Keratinocyte (primary cell): ENCODE measurements at regions not wholly inside any gene's neighbourhood (a gene's known extent, or its start where the extent isn't known, plus 50 kb on each side); places are given as distances from the start of the nearest gene placed in this dataset.

Experiments
- DNase-seq: peaks from one replicate; pipeline ENCODE4 v3.0.0-alpha.2; 2011; ENCODE audit warnings: low read depth, missing footprints, low spot score
- FAIRE-seq: peaks from 2 replicates; lab custom pipeline; 2011; peaks lifted over from hg19 to GRCh38; lab: Jason Lieb, UNC
- H2AFZ ChIP-seq: 2 replicates; pipeline ENCODE4 v1.6.0; 2012; ENCODE audit warnings: low read length, control low read depth, inconsistent platforms; ENCODE audit not compliant: control insufficient read depth
- H3K27ac ChIP-seq: 2 replicates; pipeline ENCODE4 v1.5.1; 2011; ENCODE audit warnings: low read length; ENCODE audit not compliant: control insufficient read depth, insufficient read depth
- H3K27me3 ChIP-seq: 3 replicates; pipeline ENCODE4 v1.6.0; 2011; ENCODE audit warnings: low read length; ENCODE audit not compliant: control insufficient read depth, insufficient read depth; ENCODE audit errors: extremely low read depth
- H3K36me3 ChIP-seq, 2 experiments: 2 replicates in 1 of 2; 3 replicates in 1 of 2; pipeline ENCODE4 v1.5.1; 2011; ENCODE audit warnings: low read length in 2 of 2, mild to moderate bottlenecking in 1 of 2; ENCODE audit not compliant: control insufficient read depth in 2 of 2, insufficient read depth in 2 of 2; ENCODE audit errors: extremely low read depth in 1 of 2
- H3K4me1 ChIP-seq: 3 replicates; pipeline ENCODE4 v1.5.1; 2011; ENCODE audit warnings: low read length; ENCODE audit not compliant: control insufficient read depth, insufficient read depth; ENCODE audit errors: extremely low read depth
- H3K4me2 ChIP-seq: 3 replicates; pipeline ENCODE4 v1.6.0; 2011; ENCODE audit warnings: low read depth, low read length; ENCODE audit not compliant: control insufficient read depth, insufficient read depth; ENCODE audit errors: extremely low read depth
- H3K4me3 ChIP-seq, 3 experiments: fragments of 200-600 bp in 1 of 3; sonication (generic) in 1 of 3; 2 replicates in 2 of 3; 3 replicates in 1 of 3; pipeline ENCODE4 v1.5.1; 2011 to 2016; ENCODE audit warnings: low read length in 3 of 3, mild to moderate bottlenecking in 3 of 3, control low read depth in 2 of 3, inconsistent platforms in 1 of 3, low read depth in 1 of 3, mixed read lengths in 1 of 3, mixed run types in 1 of 3, moderate library complexity in 1 of 3; ENCODE audit not compliant: control insufficient read depth in 2 of 3, insufficient read depth in 2 of 3; ENCODE audit errors: extremely low read depth in 1 of 3
- H3K79me2 ChIP-seq: 2 replicates; pipeline ENCODE4 v1.6.0; 2012; ENCODE audit warnings: low read length; ENCODE audit not compliant: control insufficient read depth, insufficient read depth
- H3K9ac ChIP-seq: 3 replicates; pipeline ENCODE4 v1.6.0; 2011; ENCODE audit warnings: low read length; ENCODE audit not compliant: control insufficient read depth, insufficient read depth; ENCODE audit errors: extremely low read depth
- H3K9me1 ChIP-seq: 3 replicates; pipeline ENCODE4 v1.6.0; 2011; ENCODE audit warnings: low read length; ENCODE audit not compliant: control insufficient read depth, insufficient read depth; ENCODE audit errors: extremely low read depth
- H3K9me3 ChIP-seq: 2 replicates; pipeline ENCODE4 v1.5.1; 2012; ENCODE audit warnings: low read depth, low read length; ENCODE audit not compliant: control insufficient read depth
- H4K20me1 ChIP-seq: 3 replicates; pipeline ENCODE4 v1.6.0; 2011; ENCODE audit warnings: low read length; ENCODE audit not compliant: control insufficient read depth, insufficient read depth; ENCODE audit errors: extremely low read depth
- EZH2 ChIP-seq: IDR thresholded peaks from one replicate; pipeline ENCODE4 v1.6.1; 2012; ENCODE audit warnings: inconsistent platforms, mild to moderate bottlenecking, low read length, moderate library complexity
- dilution Hi-C: fragments of 300-500 bp; cut with MboI; formaldehyde crosslinking; loops from one replicate; pipeline ENCODE4 v1.7.0; 2020; ENCODE audit warnings: low sequenced_read_pairs; ENCODE audit not compliant: extremely low pct_ligation_motif_present
- TF ChIP-seq, protein P1 (sequence below), 3 experiments: IDR thresholded peaks in 1 of 3; conservative IDR thresholded peaks in 1 of 3; optimal IDR thresholded peaks in 1 of 3; 2 replicates in 2 of 3; 3 replicates in 1 of 3; pipeline versions ENCODE3 to v1.5.1; 2011; ENCODE audit warnings: low read length in 3 of 3, mild to moderate bottlenecking in 3 of 3, moderate library complexity in 2 of 3, control low read depth in 1 of 3, inconsistent platforms in 1 of 3; ENCODE audit not compliant: insufficient read depth in 2 of 3; ENCODE audit errors: extremely low read depth in 1 of 3

DNA sequence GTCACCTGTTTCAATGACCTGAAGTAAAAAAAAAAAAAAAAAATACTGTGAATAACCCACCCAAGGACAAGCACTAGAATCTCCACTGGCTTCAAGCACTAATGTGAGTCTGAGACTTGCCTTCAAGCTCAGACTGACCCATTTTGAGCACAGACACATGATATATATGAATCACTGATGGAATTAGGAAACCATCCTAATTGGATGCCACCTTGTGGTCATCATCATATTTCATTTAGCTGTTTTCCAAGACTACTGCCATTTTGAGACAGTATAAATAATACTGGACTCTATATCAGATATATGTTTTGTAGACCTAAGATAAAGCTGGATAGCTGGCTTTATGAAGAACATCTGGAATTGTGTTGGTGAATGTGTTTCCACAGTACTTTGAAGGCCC lies 1232.0 kb downstream of the KCNT2 start:
- Histone ChIP-seq H3K9ac (no peak overlapping the region), H3K4me1 (no peaks in the 10 kb centered on the region), H3K36me3 (no peaks in the 10 kb centered on the region), H3K27me3 (no peaks in the 10 kb centered on the region), H4K20me1 (no peaks in the 10 kb centered on the region), H3K9me1 (no peaks in the 10 kb centered on the region), H3K27ac (no peak overlapping the region), H2AFZ (no peak overlapping the region), H3K9me3 (no peaks in the 10 kb centered on the region), H3K4me2 (no peak overlapping the region), H3K79me2 (no peaks in the 10 kb centered on the region), H3K4me3 (no peak overlapping the region)
- no peak for DNase-seq
- FAIRE-seq, result no peak
- no peak for TF ChIP-seq EZH2
- TF ChIP-seq, protein P1, sequence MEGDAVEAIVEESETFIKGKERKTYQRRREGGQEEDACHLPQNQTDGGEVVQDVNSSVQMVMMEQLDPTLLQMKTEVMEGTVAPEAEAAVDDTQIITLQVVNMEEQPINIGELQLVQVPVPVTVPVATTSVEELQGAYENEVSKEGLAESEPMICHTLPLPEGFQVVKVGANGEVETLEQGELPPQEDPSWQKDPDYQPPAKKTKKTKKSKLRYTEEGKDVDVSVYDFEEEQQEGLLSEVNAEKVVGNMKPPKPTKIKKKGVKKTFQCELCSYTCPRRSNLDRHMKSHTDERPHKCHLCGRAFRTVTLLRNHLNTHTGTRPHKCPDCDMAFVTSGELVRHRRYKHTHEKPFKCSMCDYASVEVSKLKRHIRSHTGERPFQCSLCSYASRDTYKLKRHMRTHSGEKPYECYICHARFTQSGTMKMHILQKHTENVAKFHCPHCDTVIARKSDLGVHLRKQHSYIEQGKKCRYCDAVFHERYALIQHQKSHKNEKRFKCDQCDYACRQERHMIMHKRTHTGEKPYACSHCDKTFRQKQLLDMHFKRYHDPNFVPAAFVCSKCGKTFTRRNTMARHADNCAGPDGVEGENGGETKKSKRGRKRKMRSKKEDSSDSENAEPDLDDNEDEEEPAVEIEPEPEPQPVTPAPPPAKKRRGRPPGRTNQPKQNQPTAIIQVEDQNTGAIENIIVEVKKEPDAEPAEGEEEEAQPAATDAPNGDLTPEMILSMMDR (optimal IDR thresholded peaks at IDR 0.05 in 1 of 3, IDR thresholded peaks at IDR 0.05 in 1 of 3, conservative IDR thresholded peaks at IDR 0.05 in 1 of 3; ENCODE audit: extremely low read depth in 1 of 3, insufficient read depth in 2 of 3, low read length in 3 of 3), result peak in 1 of 3 experiments; percentile 8
- dilution Hi-C loops, result no loop called here

DNA sequence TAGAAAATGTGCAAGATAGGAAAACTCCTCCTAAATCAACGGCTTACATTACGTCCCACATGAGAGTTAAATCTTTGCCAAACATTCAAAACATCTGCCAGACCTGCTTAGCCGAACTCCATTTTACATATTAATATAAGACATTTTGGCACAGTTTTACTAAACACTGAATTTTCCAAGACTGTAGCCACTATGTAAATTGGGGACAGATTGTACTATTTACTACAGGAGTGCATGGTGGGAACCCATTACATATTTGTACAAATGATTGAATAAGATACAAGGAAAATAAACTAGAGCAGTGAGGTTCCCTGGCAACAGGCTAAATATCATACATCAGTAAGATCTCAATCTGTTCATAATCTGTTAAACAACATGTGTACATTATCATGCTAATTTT lies 1234.4 kb downstream of the KCNT2 start:
- no peaks in the 10 kb centered on the region for H3K27me3 ChIP-seq
- H3K36me3 ChIP-seq, result no peaks in the 10 kb centered on the region
- dilution Hi-C loops, result no loop called here
- no peak overlapping the region for H3K9ac ChIP-seq
- H3K4me1 ChIP-seq, result no peaks in the 10 kb centered on the region
- no peak overlapping the region for H3K4me2 ChIP-seq
- H3K27ac ChIP-seq, result no peak overlapping the region
- H3K9me3 ChIP-seq, result no peaks in the 10 kb centered on the region
- H2AFZ ChIP-seq, result no peak overlapping the region
- DNase-seq (no peak), FAIRE-seq (no peak)
- H3K79me2 ChIP-seq, result no peaks in the 10 kb centered on the region
- TF ChIP-seq, protein P1 (optimal IDR thresholded peaks at IDR 0.05 in 1 of 3, IDR thresholded peaks at IDR 0.05 in 1 of 3, conservative IDR thresholded peaks at IDR 0.05 in 1 of 3; ENCODE audit: extremely low read depth in 1 of 3, insufficient read depth in 2 of 3, low read length in 3 of 3), result no peak
- H3K4me3 ChIP-seq, result no peak overlapping the region
- H3K9me1 ChIP-seq, result no peaks in the 10 kb centered on the region
- no peaks in the 10 kb centered on the region for H4K20me1 ChIP-seq
